Keratinocyte (primary cell): ENCODE measurements at regions not wholly inside any gene's neighbourhood (a gene's known extent, or its start where the extent isn't known, plus 50 kb on each side); places are given as distances from the start of the nearest gene placed in this dataset.
"Not testable (repeated sequence)": the region's sequence is repeated elsewhere in the genome, so short reads cannot be mapped to it uniquely, and the experiment has no call there.

Source experiments
- DNase-seq: peaks from one replicate; pipeline ENCODE4 v3.0.0-alpha.2; 2011; ENCODE audit warnings: low read depth, missing footprints, low spot score
- FAIRE-seq: peaks from 2 replicates; lab custom pipeline; 2011; peaks lifted over from hg19 to GRCh38; lab: Jason Lieb, UNC
- H2AFZ ChIP-seq: 2 replicates; pipeline ENCODE4 v1.6.0; 2012; ENCODE audit warnings: low read length, control low read depth, inconsistent platforms; ENCODE audit not compliant: control insufficient read depth
- H3K27ac ChIP-seq: 2 replicates; pipeline ENCODE4 v1.5.1; 2011; ENCODE audit warnings: low read length; ENCODE audit not compliant: control insufficient read depth, insufficient read depth
- H3K27me3 ChIP-seq: 3 replicates; pipeline ENCODE4 v1.6.0; 2011; ENCODE audit warnings: low read length; ENCODE audit not compliant: control insufficient read depth, insufficient read depth; ENCODE audit errors: extremely low read depth
- H3K36me3 ChIP-seq, 2 experiments: 2 replicates in 1 of 2; 3 replicates in 1 of 2; pipeline ENCODE4 v1.5.1; 2011; ENCODE audit warnings: low read length in 2 of 2, mild to moderate bottlenecking in 1 of 2; ENCODE audit not compliant: control insufficient read depth in 2 of 2, insufficient read depth in 2 of 2; ENCODE audit errors: extremely low read depth in 1 of 2
- H3K4me1 ChIP-seq: 3 replicates; pipeline ENCODE4 v1.5.1; 2011; ENCODE audit warnings: low read length; ENCODE audit not compliant: control insufficient read depth, insufficient read depth; ENCODE audit errors: extremely low read depth
- H3K4me2 ChIP-seq: 3 replicates; pipeline ENCODE4 v1.6.0; 2011; ENCODE audit warnings: low read depth, low read length; ENCODE audit not compliant: control insufficient read depth, insufficient read depth; ENCODE audit errors: extremely low read depth
- H3K4me3 ChIP-seq, 3 experiments: fragments of 200-600 bp in 1 of 3; sonication (generic) in 1 of 3; 2 replicates in 2 of 3; 3 replicates in 1 of 3; pipeline ENCODE4 v1.5.1; 2011 to 2016; ENCODE audit warnings: low read length in 3 of 3, mild to moderate bottlenecking in 3 of 3, control low read depth in 2 of 3, inconsistent platforms in 1 of 3, low read depth in 1 of 3, mixed read lengths in 1 of 3, mixed run types in 1 of 3, moderate library complexity in 1 of 3; ENCODE audit not compliant: control insufficient read depth in 2 of 3, insufficient read depth in 2 of 3; ENCODE audit errors: extremely low read depth in 1 of 3
- H3K79me2 ChIP-seq: 2 replicates; pipeline ENCODE4 v1.6.0; 2012; ENCODE audit warnings: low read length; ENCODE audit not compliant: control insufficient read depth, insufficient read depth
- H3K9ac ChIP-seq: 3 replicates; pipeline ENCODE4 v1.6.0; 2011; ENCODE audit warnings: low read length; ENCODE audit not compliant: control insufficient read depth, insufficient read depth; ENCODE audit errors: extremely low read depth
- H3K9me1 ChIP-seq: 3 replicates; pipeline ENCODE4 v1.6.0; 2011; ENCODE audit warnings: low read length; ENCODE audit not compliant: control insufficient read depth, insufficient read depth; ENCODE audit errors: extremely low read depth
- H3K9me3 ChIP-seq: 2 replicates; pipeline ENCODE4 v1.5.1; 2012; ENCODE audit warnings: low read depth, low read length; ENCODE audit not compliant: control insufficient read depth
- H4K20me1 ChIP-seq: 3 replicates; pipeline ENCODE4 v1.6.0; 2011; ENCODE audit warnings: low read length; ENCODE audit not compliant: control insufficient read depth, insufficient read depth; ENCODE audit errors: extremely low read depth
- dilution Hi-C: fragments of 300-500 bp; cut with MboI; formaldehyde crosslinking; loops from one replicate; pipeline ENCODE4 v1.7.0; 2020; ENCODE audit warnings: low sequenced_read_pairs; ENCODE audit not compliant: extremely low pct_ligation_motif_present

DNA sequence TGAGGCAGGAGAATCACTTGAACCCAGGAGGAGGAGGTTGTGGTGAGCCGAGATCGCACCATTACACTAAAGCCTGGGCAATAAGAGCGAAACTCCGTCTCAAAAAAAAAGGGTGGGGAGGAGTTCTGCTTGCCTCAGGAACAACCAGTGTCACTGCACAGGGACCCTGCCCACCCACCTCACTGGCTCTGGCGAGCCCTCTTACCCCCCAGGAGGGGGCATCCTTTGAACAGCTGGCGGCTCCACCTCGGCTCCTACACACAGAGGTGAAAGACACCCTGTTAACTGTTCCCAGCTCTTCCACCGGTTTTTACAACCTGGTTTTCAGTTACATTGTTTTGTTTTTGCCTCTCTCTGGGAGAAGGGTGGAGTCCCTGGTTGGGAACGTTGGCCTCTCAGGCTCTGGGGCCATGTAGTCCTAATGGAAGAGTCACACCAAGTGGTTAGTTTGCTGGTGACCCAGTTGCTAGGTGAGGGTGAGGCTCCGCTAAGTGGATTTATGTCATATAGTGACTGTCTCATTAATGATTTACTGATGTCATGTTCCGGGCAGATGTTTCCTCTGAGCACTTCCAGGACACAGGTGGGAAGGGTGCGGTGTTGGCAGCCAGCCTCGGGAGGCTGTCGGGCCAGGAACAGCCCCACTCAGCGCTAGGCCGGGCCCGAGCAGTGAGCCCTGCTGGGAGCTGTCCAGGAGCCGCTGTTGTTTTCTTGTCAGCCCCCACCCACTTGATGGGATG, 120.6 kb upstream of the TPTE start:
- H2AFZ ChIP-seq, H3K4me3 ChIP-seq, H3K36me3 ChIP-seq, H3K9ac ChIP-seq, H3K4me2 ChIP-seq, H3K4me1 ChIP-seq, FAIRE-seq, dilution Hi-C loops, H3K27me3 ChIP-seq, H3K79me2 ChIP-seq, H3K27ac ChIP-seq, DNase-seq, H4K20me1 ChIP-seq, H3K9me1 ChIP-seq: not testable (repeated sequence)
- peaks cover 12% of the 10 kb centered on the region for H3K9me3 ChIP-seq

DNA sequence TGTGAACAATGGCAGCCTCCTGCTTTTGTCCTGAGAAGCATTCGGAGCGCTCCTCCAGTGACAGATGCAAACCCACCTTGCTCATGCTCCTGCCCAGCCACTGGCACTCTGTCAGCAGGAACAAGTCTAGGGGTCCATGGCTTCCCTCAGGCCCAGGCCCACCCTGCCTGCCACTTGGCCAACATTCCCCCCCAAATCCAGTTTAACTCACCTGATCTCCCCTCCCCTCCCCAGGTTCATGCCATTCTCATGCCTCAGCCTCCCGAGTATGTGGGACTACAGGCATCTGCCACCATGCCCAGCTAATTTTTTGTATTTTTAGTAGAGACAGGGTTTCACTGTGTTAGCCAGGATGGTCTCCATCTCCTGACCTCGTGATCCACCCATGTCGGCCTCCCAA, 118.9 kb upstream of the TPTE start:
- H2AFZ ChIP-seq, H3K4me1 ChIP-seq, dilution Hi-C loops, H3K9ac ChIP-seq, H3K27me3 ChIP-seq, H3K27ac ChIP-seq, H3K4me3 ChIP-seq, H3K4me2 ChIP-seq, H3K36me3 ChIP-seq, DNase-seq, H3K9me1 ChIP-seq, H3K79me2 ChIP-seq, FAIRE-seq, H4K20me1 ChIP-seq: not testable (repeated sequence)
- peaks cover 12% of the 10 kb centered on the region for H3K9me3 ChIP-seq

DNA sequence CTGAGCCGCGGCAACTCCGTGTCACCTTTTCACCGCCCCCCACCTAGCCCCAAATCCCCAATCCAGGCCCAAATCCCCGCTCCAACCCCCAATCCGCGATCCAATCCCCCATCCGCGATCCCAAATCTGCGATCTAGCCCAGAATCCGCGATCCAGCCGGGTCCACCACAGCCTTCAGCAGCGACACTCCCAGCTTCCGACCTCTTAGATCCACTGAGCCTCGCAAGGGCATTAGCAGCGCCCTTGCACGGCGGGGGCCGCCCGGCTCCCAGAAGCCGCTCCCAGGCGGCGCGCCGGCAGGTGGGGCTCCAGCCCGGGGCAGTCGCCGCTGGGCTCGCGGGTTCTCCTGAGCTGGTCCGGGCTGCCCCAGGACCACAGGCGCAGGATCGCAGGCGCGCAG, 116.1 kb upstream of the TPTE start:
- H3K9me1 ChIP-seq, H3K36me3 ChIP-seq, H3K27me3 ChIP-seq, H3K79me2 ChIP-seq, H3K9ac ChIP-seq, H3K4me3 ChIP-seq, FAIRE-seq, H4K20me1 ChIP-seq, H2AFZ ChIP-seq, H3K4me1 ChIP-seq, DNase-seq, H3K27ac ChIP-seq, H3K4me2 ChIP-seq, dilution Hi-C loops: not testable (repeated sequence)
- H3K9me3 ChIP-seq, result peaks cover 11% of the 10 kb centered on the region

DNA sequence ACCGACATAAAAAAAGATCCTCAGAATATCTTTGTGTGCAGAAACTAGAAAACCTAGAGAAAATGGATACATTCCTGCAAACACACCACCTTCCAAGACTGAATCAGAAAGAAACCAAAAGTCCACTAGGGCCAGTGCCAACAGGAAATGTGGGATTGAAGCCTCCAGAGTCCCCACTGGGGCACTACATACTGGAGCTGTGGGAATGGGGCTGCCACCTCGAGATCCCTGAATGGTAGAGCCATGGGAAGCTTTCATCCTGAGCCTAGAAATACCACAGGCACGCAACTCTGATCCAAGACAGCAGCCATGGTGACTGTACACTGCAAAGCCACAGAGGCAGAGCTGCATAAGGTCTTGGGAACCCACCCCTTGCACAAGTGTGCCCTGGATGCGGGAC, 111.6 kb upstream of the TPTE start:
- H2AFZ ChIP-seq, FAIRE-seq, H3K79me2 ChIP-seq, dilution Hi-C loops, H3K27ac ChIP-seq, H4K20me1 ChIP-seq, H3K4me3 ChIP-seq, H3K4me1 ChIP-seq, H3K9me1 ChIP-seq, H3K27me3 ChIP-seq, H3K36me3 ChIP-seq, H3K9ac ChIP-seq, DNase-seq, H3K4me2 ChIP-seq, H3K9me3 ChIP-seq: not testable (repeated sequence)

DNA sequence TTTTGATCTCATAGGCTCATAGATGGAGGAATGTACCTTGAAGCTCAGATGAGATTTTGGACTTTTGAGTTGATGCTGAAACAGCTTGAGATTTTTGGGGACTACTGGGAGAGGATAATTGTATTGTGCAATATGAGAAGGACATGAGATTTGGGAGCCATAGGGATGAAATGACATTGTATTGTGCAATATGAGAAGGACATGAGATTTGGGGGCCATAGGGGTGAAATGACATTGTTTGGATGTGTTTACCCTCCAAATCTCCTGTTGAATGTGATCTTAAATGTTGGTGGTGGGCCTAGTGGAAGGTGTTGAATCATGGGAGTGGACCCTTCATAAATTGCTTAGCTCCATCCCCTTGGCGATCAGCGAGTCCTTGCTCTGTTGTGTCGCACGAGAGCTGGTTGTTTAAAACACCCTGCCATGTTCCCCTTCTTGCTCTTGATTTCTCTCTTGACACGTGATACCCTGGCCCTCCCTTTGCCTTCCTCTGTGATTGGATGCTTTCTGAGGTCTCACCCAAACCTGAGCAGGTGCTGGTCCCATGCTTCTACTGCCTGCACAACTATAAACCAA, 110.9 kb upstream of the TPTE start:
- H3K27ac ChIP-seq, H3K79me2 ChIP-seq, DNase-seq, H3K4me3 ChIP-seq, H3K36me3 ChIP-seq, H3K9me3 ChIP-seq, dilution Hi-C loops, H3K4me1 ChIP-seq, H2AFZ ChIP-seq, H3K9me1 ChIP-seq, FAIRE-seq, H3K9ac ChIP-seq, H3K27me3 ChIP-seq, H3K4me2 ChIP-seq, H4K20me1 ChIP-seq: not testable (repeated sequence)
